Mucosa of descending colon (tissue), 3 donors: ENCODE measurements at regions not wholly inside any gene's neighbourhood (a gene's known extent, or its start where the extent isn't known, plus 50 kb on each side); places are given as distances from the start of the nearest gene placed in this dataset.

Experiments
- ATAC-seq: fragments of 200-7000 bp; cut with Tn5 transposase; one replicate; pipeline ENCODE4 v1.9.1; 2020; ENCODE audit warnings: mild to moderate bottlenecking, moderate library complexity
- DNase-seq, 3 donors: peaks; one replicate each; pipeline ENCODE4 v3.0.0-alpha.2; 2020
- H3K36me3 ChIP-seq: fragments of 200-600 bp; one replicate; pipeline ENCODE4 v1.8.0; 2021; ENCODE audit warnings: low read depth, mild to moderate bottlenecking
- H3K4me1 ChIP-seq: fragments of 200-600 bp; one replicate; pipeline ENCODE4 v1.8.0; 2021; ENCODE audit warnings: low read depth, mild to moderate bottlenecking
- H3K4me3 ChIP-seq: fragments of 200-600 bp; one replicate; pipeline ENCODE4 v1.8.0; 2021; ENCODE audit warnings: mild to moderate bottlenecking
- H3K9me3 ChIP-seq: fragments of 200-600 bp; one replicate; pipeline ENCODE4 v1.8.0; 2021; ENCODE audit warnings: mild to moderate bottlenecking
- CTCF ChIP-seq: fragments of 200-600 bp; IDR thresholded peaks from one replicate; pipeline ENCODE4 v1.8.0; 2022; ENCODE audit warnings: antibody characterized with exemption, mild to moderate bottlenecking
- intact Hi-C, 2 donors: fragments of 100-400 bp; cut with DNase I in 1 of 2; cut with micrococcal nuclease in 1 of 2; formaldehyde crosslinking; loops; one replicate each; pipeline versions ENCODE4 v1.11.0 to v1.11.1; 2022; cut with DNase I, micrococcal nuclease
- donor health status: DM: no; HTN: no; CAD: no; lungs with moderate emphysema.
- donor health status: DM: no; HTN: no; CAD: no.
- donor health status: DM: no; HTN: yes; CAD: no.

DNA sequence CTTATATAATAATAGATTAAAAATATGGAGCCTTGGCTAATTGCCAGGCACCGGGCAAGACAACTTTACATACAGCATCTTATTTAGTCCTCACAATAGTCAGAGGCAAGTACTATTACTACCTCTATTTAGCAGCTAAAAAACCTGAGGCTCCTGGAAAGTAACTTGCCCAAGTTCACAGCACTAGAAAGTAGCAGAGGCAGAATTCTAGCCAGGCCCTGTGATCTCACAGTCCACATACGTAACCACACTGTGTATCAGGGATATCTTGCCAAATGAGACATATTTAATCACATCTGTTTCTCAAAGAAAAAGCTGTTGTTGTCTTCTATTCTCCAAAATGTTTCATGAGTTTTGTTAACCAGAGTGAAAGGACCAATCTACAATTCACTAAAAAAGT is 378.5 kb downstream of the PLPP3 start:
- Histone ChIP-seq H3K36me3 (no peaks in the 10 kb centered on the region), H3K4me1 (no peaks in the 10 kb centered on the region), H3K4me3 (no peak overlapping the region), H3K9me3 (no peaks in the 10 kb centered on the region)
- ATAC-seq = no peak
- no peak for TF ChIP-seq CTCF
- DNase-seq = no peak
- intact Hi-C loops = no loop called here

GRCh38 chr1:56200442-56200841 is 378.9 kb downstream of the PLPP3 start:
- DNase-seq = no peak
- no peak for TF ChIP-seq CTCF
- Histone ChIP-seq H3K4me1 (no peaks in the 10 kb centered on the region), H3K4me3 (no peak overlapping the region), H3K9me3 (no peaks in the 10 kb centered on the region), H3K36me3 (no peaks in the 10 kb centered on the region)
- intact Hi-C loops = no loop called here
- no peak for ATAC-seq

DNA sequence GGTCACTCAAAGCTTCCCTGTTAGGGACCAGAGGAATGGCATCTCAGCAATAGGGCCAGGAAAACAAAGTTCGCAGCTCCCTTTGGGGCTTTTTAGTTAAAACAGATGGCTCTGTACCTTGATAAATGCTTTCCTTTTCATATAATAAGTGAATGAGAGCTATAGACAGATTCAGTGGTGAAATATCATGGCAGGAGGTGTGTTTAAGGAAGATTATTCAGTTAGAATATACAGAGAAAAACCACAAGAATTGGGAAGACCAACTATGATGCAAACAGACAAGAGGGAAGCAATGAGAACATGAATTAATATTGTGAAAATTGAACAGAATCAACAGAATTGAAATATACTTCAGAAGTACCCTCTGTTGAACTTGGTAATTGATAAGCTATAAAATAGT is 379.4 kb downstream of the PLPP3 start:
- Histone ChIP-seq H3K9me3 (no peaks in the 10 kb centered on the region), H3K36me3 (no peaks in the 10 kb centered on the region), H3K4me1 (no peaks in the 10 kb centered on the region), H3K4me3 (no peak overlapping the region)
- no peak for DNase-seq
- ATAC-seq = no peak
- no peak for TF ChIP-seq CTCF
- intact Hi-C loops = no loop called here

DNA sequence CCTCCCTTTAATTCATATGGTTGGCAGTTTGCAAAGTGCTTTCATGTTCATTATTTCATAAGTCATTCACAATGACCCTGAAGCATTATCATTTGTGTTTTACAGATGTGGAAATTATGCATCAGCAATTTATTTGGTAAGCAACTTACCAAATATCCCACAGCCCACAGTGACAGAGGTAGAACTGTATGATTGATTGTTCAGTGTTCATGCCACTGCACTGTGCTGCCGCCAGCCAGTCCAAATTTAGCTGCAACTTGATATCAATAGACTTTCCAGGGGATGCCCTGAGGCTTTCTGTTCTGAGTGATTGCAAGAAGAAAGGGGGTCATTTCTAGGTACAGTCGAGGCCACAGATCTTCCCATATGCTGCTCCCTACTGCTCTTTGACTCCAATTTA is 380.3 kb downstream of the PLPP3 start:
- intact Hi-C loops = no loop called here
- DNase-seq (no peak), ATAC-seq (no peak)
- Histone ChIP-seq H3K4me3 (no peak overlapping the region), H3K36me3 (no peaks in the 10 kb centered on the region), H3K4me1 (no peaks in the 10 kb centered on the region), H3K9me3 (no peaks in the 10 kb centered on the region)
- TF ChIP-seq CTCF = no peak

DNA sequence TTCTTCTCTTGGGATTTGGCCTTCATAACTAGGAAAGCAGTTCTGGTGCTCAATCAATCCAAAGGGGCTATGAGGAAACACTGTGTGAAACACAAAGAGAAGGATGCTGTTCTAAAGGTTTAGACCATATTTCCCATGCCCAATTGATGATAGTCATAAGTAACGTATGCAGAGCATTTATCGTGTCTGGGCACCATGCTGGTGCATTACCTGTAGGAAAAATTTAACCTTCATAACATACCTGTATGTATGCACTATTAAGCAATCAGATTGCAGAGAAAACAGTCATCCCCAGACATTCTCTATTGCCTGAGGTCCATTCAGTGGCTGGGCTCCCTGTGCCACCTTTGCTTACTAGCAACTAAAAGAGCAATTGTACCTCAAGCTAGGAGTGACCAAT is 381.4 kb downstream of the PLPP3 start:
- Histone ChIP-seq H3K36me3 (no peaks in the 10 kb centered on the region), H3K9me3 (no peaks in the 10 kb centered on the region), H3K4me1 (no peaks in the 10 kb centered on the region), H3K4me3 (no peak overlapping the region)
- no peak for TF ChIP-seq CTCF
- intact Hi-C loops = no loop called here
- ATAC-seq (no peak), DNase-seq (no peak)

DNA sequence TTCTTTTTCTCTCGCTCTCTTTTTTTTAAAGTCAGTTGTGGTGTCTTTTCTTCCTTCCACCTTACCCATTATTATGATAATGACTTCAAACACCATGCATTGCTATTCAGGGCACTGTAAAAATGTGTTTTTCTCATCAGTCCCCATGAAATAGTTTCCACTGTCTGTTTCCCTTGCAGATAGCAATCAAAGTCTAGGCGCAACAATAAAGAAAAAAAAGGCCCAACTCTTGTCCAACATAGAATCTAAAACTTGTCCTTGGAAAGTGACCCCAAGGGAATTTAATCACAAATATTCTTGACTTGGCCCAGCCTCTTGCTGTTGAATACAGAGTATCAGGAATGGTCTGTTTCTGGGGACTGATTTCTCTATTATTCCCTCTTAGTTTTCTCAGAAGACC is 382.5 kb downstream of the PLPP3 start:
- no peak for DNase-seq
- ATAC-seq = no peak
- H3K36me3 ChIP-seq = no peaks in the 10 kb centered on the region
- intact Hi-C loops = no loop called here
- no peak for TF ChIP-seq CTCF
- no peak overlapping the region for H3K4me3 ChIP-seq
- H3K4me1 ChIP-seq = no peaks in the 10 kb centered on the region
- no peaks in the 10 kb centered on the region for H3K9me3 ChIP-seq
